Upper lobe of left lung (tissue), 6 donors: ENCODE measurements at regions not wholly inside any gene's neighbourhood (a gene's known extent, or its start where the extent isn't known, plus 50 kb on each side); places are given as distances from the start of the nearest gene placed in this dataset.

Experiments
- ATAC-seq, 2 donors: fragments of 200-7000 bp; cut with Tn5 transposase; one replicate each; pipeline ENCODE4 v1.9.1; 2022; ENCODE audit warnings: mild to moderate bottlenecking in 2 of 2, moderate library complexity in 2 of 2; ENCODE audit not compliant: low FRiP score in 2 of 2
- DNase-seq, 2 donors: peaks; one replicate each; pipeline ENCODE4 v3.0.0-alpha.2; 2019 to 2020
- H3K27ac ChIP-seq, 4 donors: fragments of 200-600 bp; sonication (generic); one replicate each; pipeline ENCODE4 v1.5.1; 2016 to 2019
- H3K27me3 ChIP-seq, 4 donors: fragments of 200-600 bp; sonication (generic); one replicate each; pipeline ENCODE4 v1.5.1; 2017 to 2019
- H3K36me3 ChIP-seq, 4 donors: fragments of 200-600 bp; sonication (generic); one replicate each; pipeline ENCODE4 v1.5.1; 2016 to 2019
- H3K4me1 ChIP-seq, 4 donors: fragments of 200-600 bp; sonication (generic); one replicate each; pipeline ENCODE4 v1.5.1; 2018 to 2019
- H3K4me3 ChIP-seq, 4 donors: fragments of 200-600 bp; sonication (generic); one replicate each; pipeline ENCODE4 v1.5.1; 2017 to 2019; ENCODE audit warnings: mild to moderate bottlenecking in 2 of 4, moderate library complexity in 1 of 4
- H3K9me3 ChIP-seq, 4 donors: fragments of 200-600 bp; sonication (generic); one replicate each; pipeline ENCODE4 v1.5.1; 2018 to 2019
- EP300 ChIP-seq, 4 donors: sonication (generic); formaldehyde crosslinking; IDR thresholded peaks; one replicate each; pipeline ENCODE4 v1.5.1; 2017; ENCODE audit warnings: antibody characterized with exemption in 4 of 4, control low read depth in 2 of 4
- POLR2A ChIP-seq, 4 donors: fragments of 450-650 bp; IDR thresholded peaks; one replicate each; pipeline ENCODE4 v1.5.1; 2016 to 2017; ENCODE audit warnings: antibody characterized with exemption in 4 of 4, mild to moderate bottlenecking in 2 of 4
- POLR2AphosphoS5 ChIP-seq, 2 donors: sonication (generic); formaldehyde crosslinking; IDR thresholded peaks; one replicate each; pipeline ENCODE4 v1.5.1; 2017; ENCODE audit warnings: antibody characterized with exemption in 2 of 2
- WGBS, 2 donors: methylation state at CpG; one replicate each; pipeline ENCODE4 v1.1.5; 2017 to 2018; 5-methylcytosine and 5-hydroxymethylcytosine counted together
- TF ChIP-seq, protein P1 (sequence below), 6 experiments: fragments of 450-650 bp in 4 of 6; fragments of 200-600 bp in 2 of 6; sonication (generic) in 2 of 6; IDR thresholded peaks; one replicate each; pipeline ENCODE4 v1.5.1; 2016 to 2019; ENCODE audit warnings: antibody characterized with exemption in 6 of 6
- donor health status: DM: no; HTN: no; CAD: no; lungs with moderate emphysema.
- donor health status: DM: no; HTN: yes; CAD: no; lungs with severe emphysema.

- no peak for DNase-seq
- TF ChIP-seq POLR2A (IDR thresholded peaks at IDR 0.05) = no peak
Observed at GRCh38 chr2:41716497-41716896, 331.3 kb upstream of the PKDCC start.

GRCh38 chr2:41717839-41718238 is 330.0 kb upstream of the PKDCC start:
- H3K9me3 ChIP-seq = no peaks in the 10 kb centered on the region
- 84 to 90% methylated on average over 1 of the region's 1 CpG for WGBS, 2 donors
- no peak overlapping the region for H3K27ac ChIP-seq
- TF ChIP-seq, protein P1, sequence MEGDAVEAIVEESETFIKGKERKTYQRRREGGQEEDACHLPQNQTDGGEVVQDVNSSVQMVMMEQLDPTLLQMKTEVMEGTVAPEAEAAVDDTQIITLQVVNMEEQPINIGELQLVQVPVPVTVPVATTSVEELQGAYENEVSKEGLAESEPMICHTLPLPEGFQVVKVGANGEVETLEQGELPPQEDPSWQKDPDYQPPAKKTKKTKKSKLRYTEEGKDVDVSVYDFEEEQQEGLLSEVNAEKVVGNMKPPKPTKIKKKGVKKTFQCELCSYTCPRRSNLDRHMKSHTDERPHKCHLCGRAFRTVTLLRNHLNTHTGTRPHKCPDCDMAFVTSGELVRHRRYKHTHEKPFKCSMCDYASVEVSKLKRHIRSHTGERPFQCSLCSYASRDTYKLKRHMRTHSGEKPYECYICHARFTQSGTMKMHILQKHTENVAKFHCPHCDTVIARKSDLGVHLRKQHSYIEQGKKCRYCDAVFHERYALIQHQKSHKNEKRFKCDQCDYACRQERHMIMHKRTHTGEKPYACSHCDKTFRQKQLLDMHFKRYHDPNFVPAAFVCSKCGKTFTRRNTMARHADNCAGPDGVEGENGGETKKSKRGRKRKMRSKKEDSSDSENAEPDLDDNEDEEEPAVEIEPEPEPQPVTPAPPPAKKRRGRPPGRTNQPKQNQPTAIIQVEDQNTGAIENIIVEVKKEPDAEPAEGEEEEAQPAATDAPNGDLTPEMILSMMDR (IDR thresholded peaks at IDR 0.05) = no peak
- no peak for TF ChIP-seq POLR2AphosphoS5 (IDR thresholded peaks at IDR 0.05)
- TF ChIP-seq EP300 (IDR thresholded peaks at IDR 0.05) = no peak
- no peak for TF ChIP-seq POLR2A (IDR thresholded peaks at IDR 0.05)
- DNase-seq = no peak
- no peaks in the 10 kb centered on the region for H3K36me3 ChIP-seq
- H3K27me3 ChIP-seq = no peaks in the 10 kb centered on the region
- H3K4me3 ChIP-seq = no peak overlapping the region
- H3K4me1 ChIP-seq = peaks cover 0 to 4% (median 0%) of the 10 kb centered on the region in 4 donors
- ATAC-seq = no peak

More at GRCh38 chr2:41716497-41716896, 331.3 kb upstream of the PKDCC start:
- Histone ChIP-seq H3K9me3 (no peaks in the 10 kb centered on the region), H3K27ac (no peak overlapping the region), H3K4me3 (no peak overlapping the region), H3K36me3 (no peaks in the 10 kb centered on the region), H3K27me3 (no peaks in the 10 kb centered on the region), H3K4me1 (no peaks in the 10 kb centered on the region)
- ATAC-seq = no peak
- WGBS, 2 donors = 79 to 84% methylated on average over 5 of the region's 5 CpGs

- Histone ChIP-seq H3K9me3 (no peaks in the 10 kb centered on the region), H3K4me1 (peaks cover 0 to 9% (median 0%) of the 10 kb centered on the region in 4 donors), H3K27ac (no peak overlapping the region), H3K36me3 (no peaks in the 10 kb centered on the region), H3K4me3 (no peak overlapping the region), H3K27me3 (no peaks in the 10 kb centered on the region)
- WGBS, 2 donors = 53 to 59% methylated on average over 1 of the region's 1 CpG
- TF ChIP-seq POLR2A (IDR thresholded peaks at IDR 0.05) (no peak), POLR2AphosphoS5 (IDR thresholded peaks at IDR 0.05) (no peak), EP300 (IDR thresholded peaks at IDR 0.05) (no peak)
- TF ChIP-seq, protein P1 (IDR thresholded peaks at IDR 0.05) = no peak
- no peak for ATAC-seq
- DNase-seq = no peak
Observed at GRCh38 chr2:41718705-41719104, 329.1 kb upstream of the PKDCC start.

DNA sequence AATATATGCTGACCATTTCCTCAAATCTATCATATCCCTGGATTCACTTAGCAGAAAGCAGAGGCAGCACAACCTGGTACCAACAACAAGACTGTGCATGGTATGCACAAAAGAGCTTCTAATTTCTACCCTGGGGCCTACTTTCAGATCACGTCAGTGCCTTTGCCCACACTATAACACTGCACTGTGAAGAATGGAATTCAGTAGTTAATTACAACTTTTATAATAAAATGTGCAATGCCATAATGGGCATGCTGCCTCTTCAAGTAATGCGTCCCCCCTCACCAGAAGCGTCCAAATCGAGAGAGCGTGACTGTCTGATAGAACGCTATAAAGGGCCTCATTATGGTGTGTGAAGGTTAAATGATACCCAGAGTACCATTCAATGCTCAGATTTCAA is 328.1 kb upstream of the PKDCC start:
- Histone ChIP-seq H3K36me3 (no peaks in the 10 kb centered on the region), H3K27me3 (no peaks in the 10 kb centered on the region), H3K4me1 (peaks cover 0 to 9% (median 0%) of the 10 kb centered on the region in 4 donors), H3K9me3 (no peaks in the 10 kb centered on the region), H3K27ac (no peak overlapping the region), H3K4me3 (no peak overlapping the region)
- 96 to 97% methylated on average over 6 of the region's 6 CpGs for WGBS, 2 donors
- ATAC-seq (no peak), DNase-seq (no peak)
- TF ChIP-seq POLR2A (IDR thresholded peaks at IDR 0.05) (no peak), EP300 (IDR thresholded peaks at IDR 0.05) (no peak), POLR2AphosphoS5 (IDR thresholded peaks at IDR 0.05) (no peak)
- TF ChIP-seq, protein P1 (IDR thresholded peaks at IDR 0.05) = no peak

DNA sequence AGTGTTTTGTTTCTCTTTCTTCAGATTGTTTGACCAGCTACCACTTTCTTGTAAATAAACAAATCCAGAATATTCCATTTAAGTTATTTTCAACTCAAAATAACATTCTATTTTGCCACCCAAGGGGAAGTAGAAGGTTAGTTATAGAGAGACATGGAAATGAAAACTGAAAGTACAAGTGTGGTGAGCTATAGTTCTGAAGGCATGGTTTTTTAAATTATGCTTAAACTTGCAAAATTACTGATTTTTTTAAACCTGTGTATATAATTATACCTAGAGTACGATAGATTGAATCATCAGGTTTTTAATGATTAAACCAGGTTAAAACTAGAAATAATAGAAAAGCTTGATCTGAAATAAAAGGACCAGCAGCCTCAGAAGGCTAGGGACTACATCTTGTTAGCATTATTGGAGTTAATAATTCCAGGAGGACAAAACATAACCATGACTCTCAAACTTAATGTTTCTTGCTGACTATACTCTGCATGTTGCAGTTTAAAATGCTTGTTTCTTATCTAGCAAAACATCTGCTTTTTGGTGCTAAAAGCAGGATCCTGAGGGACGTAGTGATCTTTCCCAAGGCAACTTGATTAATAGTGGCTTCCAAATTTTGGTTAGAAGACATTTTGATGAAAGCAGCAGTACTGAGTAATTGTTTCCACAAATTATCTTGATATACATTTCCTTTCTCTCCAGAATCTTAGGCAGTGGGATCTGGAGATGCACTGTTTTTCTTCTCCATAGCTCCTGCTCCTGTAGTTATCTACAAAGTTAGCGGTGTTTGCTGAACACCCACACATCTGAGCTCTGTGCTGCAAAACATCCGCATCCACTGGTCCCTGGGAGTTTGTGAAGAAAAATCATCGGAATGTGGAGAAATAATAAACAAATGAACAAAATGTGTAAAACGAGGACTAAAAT is 327.2 kb upstream of the PKDCC start:
- no peaks in the 10 kb centered on the region for H3K36me3 ChIP-seq
- TF ChIP-seq EP300 (IDR thresholded peaks at IDR 0.05) (no peak), POLR2A (IDR thresholded peaks at IDR 0.05) (no peak), POLR2AphosphoS5 (IDR thresholded peaks at IDR 0.05) (no peak)
- TF ChIP-seq, protein P1 (IDR thresholded peaks at IDR 0.05) = no peak
- WGBS, 2 donors = 64 to 71% methylated on average over 6 of the region's 6 CpGs
- no peaks in the 10 kb centered on the region for H3K27me3 ChIP-seq
- peak overlapping the region in 2 of 4 donors; percentile 5 to 23 for H3K4me3 ChIP-seq
- DNase-seq = no peak
- H3K9me3 ChIP-seq = no peaks in the 10 kb centered on the region
- peaks cover 0 to 9% (median 0%) of the 10 kb centered on the region in 4 donors for H3K4me1 ChIP-seq
- H3K27ac ChIP-seq = no peak overlapping the region
- no peak for ATAC-seq
